GM21423 (cell line): ENCODE measurements at regions not wholly inside any gene's neighbourhood (a gene's known extent, or its start where the extent isn't known, plus 50 kb on each side); places are given as distances from the start of the nearest gene placed in this dataset.

Experiments used
- ATAC-seq: cut with Tn5 transposase; IDR thresholded peaks from one replicate; pipeline ENCODE4 v1.9.1; 2021; ENCODE audit warnings: mild to moderate bottlenecking, moderate library complexity; ENCODE audit not compliant: unreplicated experiment

GRCh38 chr21:24829397-24829796 is 777.9 kb downstream of the MRPL39 start:
- no peak for ATAC-seq

DNA sequence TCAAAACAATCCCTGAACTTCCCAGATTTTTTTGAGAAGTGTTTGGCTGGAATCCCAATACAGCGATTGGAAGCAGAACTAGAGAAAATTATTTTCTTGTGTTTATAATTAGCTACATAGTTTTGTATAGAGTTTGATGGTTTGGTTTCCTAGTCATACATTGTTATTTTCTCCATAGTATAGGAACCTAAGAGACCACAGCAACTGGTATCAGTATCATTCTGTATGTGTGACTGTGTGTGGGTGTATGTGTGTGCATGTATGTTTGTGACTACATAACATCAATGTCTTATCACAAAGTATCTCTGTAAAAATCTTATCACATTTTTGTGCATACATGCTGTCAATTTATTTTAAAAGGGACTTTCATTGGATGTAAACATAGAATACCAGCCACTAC is 780.5 kb downstream of the MRPL39 start:
- ATAC-seq = no peak

GRCh38 chr21:24825348-24825747 is 781.9 kb downstream of the MRPL39 start:
- no peak for ATAC-seq

DNA sequence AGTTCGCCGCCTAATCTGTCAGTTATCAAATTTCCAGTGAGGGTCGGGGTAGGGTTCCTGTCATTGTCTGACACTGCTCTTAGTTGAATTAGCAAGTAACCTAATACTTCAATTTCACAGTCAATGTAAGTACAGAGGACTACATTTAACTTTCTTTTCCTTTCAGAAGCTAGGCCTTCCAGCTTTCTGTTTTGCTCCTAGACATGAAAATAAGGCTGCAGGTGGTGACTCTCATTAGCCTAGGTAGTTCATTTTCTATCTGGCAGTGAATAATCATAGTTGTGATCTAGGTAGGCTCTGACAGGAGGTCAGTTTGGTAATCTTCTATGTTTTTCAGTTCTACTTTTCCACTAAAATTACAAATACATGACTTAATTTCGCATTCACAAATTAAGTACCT is 783.1 kb downstream of the MRPL39 start:
- ATAC-seq = no peak

GRCh38 chr21:24823247-24823646 is 784.0 kb downstream of the MRPL39 start:
- ATAC-seq = no peak

- no peak for ATAC-seq
Measured at GRCh38 chr21:24785033-24785432, 822.2 kb downstream of the MRPL39 start.

DNA sequence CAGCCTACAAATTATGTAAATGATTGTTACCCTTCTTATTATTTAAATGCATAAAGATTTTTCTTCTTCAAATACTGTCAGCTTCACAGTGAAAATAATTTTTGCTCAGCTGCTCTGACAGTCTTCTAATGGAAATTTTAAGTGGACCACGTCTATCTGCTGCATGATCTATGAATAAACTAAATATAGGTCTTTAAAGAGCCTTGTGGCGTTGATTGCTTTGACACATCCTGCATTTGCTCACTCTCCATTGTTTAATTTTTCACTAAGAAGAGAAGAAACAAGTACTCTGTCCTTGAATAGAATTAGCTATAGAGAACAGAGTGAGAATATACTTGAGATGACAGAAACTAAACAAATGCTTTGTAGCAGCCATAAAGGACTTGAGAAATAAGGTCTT is 826.1 kb downstream of the MRPL39 start:
- ATAC-seq = no peak

- no peak for ATAC-seq
Measured at GRCh38 chr21:24759348-24760075, 847.8 kb downstream of the MRPL39 start.

DNA sequence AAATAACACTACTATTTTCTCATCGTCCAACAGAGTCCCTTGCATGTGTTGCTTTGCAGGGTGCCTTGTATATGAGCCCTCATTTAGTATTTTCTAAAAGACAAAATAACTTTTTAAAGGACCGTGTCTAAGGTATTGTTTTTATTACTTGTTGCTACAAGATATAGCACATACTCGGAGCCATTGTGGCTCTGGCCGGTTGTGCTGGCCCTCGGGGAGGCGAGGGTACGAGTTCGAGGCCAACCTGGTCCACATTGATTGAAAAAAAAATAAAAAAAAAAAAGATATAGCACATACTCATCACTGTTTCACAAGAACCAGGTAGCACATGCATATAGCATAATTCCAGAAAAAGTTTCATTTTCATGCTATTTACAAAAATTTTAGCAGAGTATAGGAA is 869.2 kb downstream of the MRPL39 start:
- no peak for ATAC-seq

GRCh38 chr21:24737296-24737850 is 869.9 kb downstream of the MRPL39 start:
- no peak for ATAC-seq

- ATAC-seq = no peak
Measured at GRCh38 chr21:24730661-24731060, 876.6 kb downstream of the MRPL39 start.

DNA sequence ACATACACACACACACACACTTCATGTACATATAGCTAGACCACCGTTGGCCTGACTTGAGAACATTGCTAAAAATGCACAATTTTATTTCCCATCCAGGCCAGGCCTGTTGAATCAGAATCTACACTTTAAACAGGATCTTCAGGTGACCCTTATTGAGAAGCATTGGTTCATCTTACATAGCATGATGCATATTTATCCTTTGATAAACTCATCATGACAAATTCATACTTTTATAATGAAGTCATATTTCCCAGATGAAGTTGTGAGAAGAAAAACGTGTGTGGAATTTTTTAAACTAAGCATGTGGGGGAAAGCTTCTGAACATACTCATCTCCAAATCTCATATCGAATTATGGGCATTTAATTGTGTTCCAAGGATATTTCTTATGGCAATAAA is 877.7 kb downstream of the MRPL39 start:
- ATAC-seq = no peak

DNA sequence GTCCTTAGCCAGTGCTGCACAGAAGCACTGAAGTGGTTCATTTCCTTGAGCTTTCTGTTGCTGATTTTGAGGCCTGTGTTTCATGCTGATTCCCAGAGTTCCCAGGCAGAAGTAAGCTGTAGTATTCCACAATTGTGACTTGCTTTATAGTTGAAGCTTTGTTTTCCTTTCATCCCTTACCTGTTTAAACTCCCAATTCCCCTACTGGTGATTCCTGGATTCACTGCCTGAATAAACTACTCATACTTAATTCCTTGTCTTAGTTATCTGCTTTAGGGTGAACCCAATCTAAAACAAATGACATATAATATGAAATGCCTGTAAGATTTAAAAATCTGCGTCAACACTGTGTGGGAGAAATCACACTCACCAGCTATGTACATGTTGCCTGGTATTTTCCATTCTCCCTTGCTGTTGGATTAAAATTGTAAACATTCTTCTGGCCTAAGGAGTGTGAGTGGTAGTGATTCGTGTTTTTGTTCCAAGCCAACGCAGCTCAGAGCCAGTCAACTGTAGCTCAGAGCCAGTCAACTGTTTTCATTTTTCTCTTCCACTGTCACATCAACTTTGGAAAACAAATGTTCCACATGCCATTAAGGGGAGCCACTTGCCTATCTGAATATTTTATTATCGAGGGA is 879.4 kb downstream of the MRPL39 start:
- ATAC-seq = no peak

GRCh38 chr21:24716281-24716918 is 890.9 kb downstream of the MRPL39 start:
- no peak for ATAC-seq

GRCh38 chr21:24714646-24715200 is 892.6 kb downstream of the MRPL39 start:
- no peak for ATAC-seq

DNA sequence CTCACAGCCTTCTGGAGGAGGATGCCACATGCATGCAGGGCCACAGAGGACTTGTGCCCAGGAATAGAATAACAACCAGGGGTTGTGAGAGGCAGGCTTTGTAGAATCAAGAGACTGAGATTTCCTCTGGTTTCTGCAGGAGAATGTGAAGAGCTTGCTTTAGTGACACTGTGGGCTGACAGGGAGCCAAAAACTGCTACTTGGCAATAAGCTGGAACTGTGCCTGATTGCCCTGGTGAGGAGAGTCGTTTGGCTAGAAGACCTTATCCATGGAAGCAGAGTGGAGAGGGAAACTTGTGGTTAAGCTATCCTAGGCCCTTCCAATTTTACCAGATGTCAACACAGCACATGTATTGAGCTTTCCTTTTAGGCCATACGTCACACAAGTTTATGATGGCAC is 902.1 kb downstream of the MRPL39 start:
- ATAC-seq = no peak

DNA sequence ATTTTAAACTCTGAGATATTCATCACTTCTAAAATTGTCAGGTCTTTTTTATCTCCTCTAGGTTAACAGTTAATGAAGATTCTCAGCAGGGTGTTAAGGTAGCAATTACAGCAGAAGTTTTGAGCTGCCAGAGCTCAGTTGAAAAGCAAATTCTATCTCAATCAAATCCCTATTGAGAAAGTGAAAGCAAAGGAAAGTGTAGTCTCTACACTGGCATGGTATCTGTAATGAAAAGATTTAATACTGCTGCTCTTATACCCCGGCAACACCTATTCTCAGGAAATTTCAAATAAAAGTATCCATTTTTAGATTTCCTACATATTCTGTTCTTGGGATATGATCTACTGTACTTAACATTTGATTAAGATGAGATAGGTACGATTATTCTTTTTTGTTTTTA is 913.5 kb downstream of the MRPL39 start:
- ATAC-seq = no peak

DNA sequence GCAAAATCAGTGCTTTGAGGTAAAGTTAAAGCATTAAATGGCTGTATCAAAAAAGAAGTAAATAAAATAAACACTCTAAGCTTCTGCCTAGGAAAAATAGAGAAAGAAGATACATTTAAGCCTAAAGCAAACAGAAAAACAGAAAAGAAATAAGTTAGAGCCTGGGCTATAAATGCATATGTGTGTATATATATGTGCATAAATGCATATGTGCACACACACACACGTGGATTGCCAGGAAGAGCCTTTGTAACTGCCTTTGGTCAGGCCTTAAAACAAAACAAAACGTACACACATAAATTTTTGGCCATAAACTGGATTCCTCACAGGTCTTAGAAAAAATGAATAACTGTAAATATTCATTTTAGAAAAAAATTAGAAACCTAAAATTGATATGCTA is 925.8 kb downstream of the MRPL39 start:
- no peak for ATAC-seq

DNA sequence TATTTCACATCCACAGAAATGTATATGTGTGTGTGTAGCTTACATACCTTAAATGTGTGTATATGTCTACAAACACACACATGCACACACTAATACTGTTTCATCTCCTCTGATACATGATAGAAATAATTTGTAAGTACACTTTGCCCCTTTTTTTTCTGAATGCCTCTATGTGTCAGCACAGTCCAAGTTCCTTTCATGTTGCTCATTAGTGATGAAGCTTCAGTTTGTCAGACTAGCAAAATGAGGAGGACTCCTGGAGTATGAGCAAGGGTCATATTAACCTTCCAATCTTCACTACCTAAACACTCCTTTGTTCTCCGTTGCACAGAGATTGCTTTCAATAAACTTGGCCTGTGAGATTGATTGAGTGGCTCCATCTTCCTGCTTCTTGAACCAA is 935.4 kb downstream of the MRPL39 start:
- ATAC-seq = no peak

DNA sequence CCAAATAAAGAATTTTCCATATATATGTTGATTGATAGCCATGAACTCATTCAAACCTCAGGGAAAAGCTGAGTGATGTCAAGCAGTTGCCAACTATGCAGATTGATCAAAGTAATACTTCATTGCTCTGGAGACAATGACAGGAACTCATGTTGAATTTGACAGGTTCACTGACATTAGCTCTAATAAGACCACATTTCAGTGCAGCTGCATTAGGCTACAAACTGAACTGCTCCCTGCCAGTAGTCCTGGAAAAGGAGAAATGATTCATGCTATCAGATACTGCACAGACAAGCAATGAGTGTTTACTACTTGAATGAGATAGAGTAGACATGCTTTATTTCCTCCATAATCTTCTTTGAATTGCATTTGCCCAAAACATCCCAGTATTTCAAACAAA is 948.4 kb downstream of the MRPL39 start:
- ATAC-seq = no peak

DNA sequence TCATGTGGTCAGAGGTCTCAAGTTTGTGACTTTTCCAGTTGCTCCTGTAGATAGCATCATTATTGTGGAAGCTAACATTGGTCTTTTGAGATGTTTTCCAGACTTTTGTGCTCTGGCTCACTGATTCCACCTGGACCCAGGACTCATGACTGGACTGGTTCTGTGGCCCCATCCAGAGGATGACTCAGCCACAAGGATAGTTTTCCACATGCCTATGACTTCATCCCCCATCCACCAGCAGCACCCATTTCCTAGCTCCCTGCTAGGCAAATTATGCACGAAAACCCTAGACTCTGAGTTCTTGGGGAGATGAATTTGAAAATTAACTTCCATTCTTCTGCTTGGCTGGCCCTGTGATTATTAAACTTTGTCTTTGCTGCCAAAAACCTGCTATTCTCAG is 949.3 kb downstream of the MRPL39 start:
- ATAC-seq = no peak

DNA sequence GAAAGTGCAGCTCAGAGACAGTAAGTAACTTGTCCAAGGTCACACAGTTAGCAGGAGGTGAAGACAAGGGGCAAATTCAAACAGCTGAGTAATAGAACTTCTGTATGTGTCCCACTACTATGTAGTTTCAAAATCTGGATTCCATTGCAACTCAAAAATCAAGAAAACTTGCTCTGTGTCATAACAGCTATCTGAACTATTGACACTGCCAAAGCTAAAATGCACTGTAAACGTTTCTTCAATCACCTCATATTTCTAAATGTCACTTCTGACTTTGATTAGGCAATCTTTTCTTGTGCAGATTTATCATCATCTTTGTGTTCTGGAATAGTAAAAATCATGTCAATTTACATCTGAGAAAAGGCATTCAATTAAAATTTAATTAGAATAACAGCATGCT is 957.6 kb downstream of the MRPL39 start:
- no peak for ATAC-seq
